LoVo (cell line): ENCODE measurements at regions not wholly inside any gene's neighbourhood (a gene's known extent, or its start where the extent isn't known, plus 50 kb on each side); places are given as distances from the start of the nearest gene placed in this dataset.
"Not testable (repeated sequence)": the region's sequence is repeated elsewhere in the genome, so short reads cannot be mapped to it uniquely, and the experiment has no call there.

Source experiments
- DNase-seq: peaks from one replicate; pipeline ENCODE4 v3.0.0-alpha.2; 2016; ENCODE audit warnings: low spot score

GRCh38 chr5:131005963-131006684 is 158.9 kb downstream of the HINT1 start:
- DNase-seq: no peak

GRCh38 chr5:131001507-131001906 is 163.5 kb downstream of the HINT1 start:
- DNase-seq: no peak

DNA sequence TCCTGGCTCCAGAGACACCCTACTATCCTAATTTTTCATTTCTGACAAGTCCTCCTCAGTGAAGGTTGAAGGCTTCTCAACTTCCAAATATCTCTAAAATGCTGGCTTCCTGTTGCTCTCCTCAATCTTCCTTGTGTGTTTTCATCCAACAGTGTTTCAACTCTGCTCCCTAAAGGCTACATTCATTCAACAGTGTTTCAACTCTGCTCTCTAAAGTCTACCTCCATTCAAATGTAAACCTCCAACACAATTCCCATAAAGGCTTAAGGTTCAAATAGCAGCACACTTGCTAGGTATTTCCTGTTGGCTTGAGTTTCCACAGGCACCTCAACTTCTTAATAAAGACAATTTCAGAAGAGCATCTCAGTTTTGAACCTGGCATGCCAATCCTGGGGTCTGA is 164.8 kb downstream of the HINT1 start:
- no peak for DNase-seq

- not testable (repeated sequence) for DNase-seq
Observed at GRCh38 chr5:130996720-130997119, 168.3 kb downstream of the HINT1 start.

- no peak for DNase-seq
Observed at GRCh38 chr5:130995851-130996250, 169.2 kb downstream of the HINT1 start.

- DNase-seq: no peak
Observed at GRCh38 chr5:130995254-130995515, 169.9 kb downstream of the HINT1 start.

DNA sequence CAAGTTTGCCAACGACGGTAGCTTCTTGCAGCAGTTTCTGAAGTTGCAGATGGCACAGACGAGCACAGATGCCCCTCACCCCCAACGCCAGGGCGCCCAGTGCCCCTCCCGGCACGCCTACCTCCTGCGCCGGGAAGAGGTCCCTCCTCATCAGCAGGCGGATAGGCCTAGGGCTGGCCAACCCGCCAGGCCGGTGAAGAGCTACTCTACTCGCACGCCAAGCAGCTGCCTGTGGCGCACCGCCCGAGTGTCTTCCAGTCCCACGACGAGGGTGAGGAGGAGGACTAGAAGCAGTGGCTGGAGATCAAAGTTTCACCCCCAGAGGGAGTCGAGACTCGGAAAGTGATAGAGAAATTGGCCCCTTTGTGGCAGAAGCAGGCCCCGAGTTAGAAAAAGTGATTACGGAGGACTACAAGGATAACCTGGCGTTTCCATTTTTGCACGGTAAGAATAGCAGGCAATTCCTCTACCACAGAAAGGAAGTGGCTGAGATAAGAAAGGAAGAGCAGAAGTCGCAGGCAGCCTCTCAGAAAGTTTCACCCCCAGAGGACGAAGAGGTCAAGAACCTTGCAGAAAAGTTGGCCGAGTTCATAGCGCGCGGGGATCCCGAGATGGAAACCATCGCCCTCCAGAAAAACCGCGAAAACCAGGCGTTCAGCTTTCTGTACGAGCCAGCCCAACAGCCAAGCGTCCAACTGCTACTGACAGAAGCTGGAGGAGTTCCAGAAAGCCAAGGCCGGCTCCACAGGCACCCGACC is 170.4 kb downstream of the HINT1 start:
- no peak for DNase-seq

GRCh38 chr5:130992621-130993020 is 172.4 kb downstream of the HINT1 start:
- no peak for DNase-seq

- DNase-seq: no peak
Observed at GRCh38 chr5:130992095-130992494, 173.0 kb downstream of the HINT1 start.

DNA sequence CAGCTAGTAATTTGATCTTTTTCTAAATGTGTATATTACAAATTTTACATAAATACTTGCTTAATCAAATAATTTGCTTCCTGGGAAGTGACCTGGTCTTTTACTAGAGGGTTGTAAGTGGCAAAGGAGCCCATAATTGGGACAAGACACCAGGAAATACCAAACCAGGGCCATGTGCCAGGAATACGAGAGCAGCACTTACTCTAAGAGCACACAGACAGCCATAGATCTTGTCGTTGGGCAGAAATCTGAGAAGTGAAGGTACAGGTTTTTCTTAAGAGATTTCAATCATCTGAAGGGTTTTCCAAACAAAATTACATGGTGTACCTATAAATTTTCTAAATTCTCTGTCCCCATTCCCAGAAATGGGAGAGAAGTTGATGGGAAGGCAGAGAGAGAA is 179.3 kb downstream of the HINT1 start:
- no peak for DNase-seq

GRCh38 chr5:130981663-130982062 is 183.4 kb downstream of the HINT1 start:
- no peak for DNase-seq

DNA sequence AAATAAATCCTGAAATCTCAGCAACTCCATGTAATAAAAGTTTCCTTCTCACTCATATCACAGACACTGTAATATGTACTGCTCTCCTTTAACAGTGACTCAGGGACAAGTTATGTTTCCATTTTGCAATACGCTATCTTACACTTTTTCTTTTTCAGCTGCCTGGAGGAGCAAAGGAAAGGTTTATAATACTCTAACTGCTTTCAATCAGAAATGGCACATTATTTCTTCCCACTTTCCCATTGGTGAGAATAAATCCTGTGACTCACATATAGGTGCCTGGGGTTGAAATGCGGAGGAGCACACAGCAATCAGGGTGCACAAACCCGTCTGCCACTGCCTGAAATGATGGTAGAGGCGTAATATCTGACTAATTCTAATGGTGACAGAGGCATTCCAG is 186.6 kb downstream of the HINT1 start:
- DNase-seq: no peak

DNA sequence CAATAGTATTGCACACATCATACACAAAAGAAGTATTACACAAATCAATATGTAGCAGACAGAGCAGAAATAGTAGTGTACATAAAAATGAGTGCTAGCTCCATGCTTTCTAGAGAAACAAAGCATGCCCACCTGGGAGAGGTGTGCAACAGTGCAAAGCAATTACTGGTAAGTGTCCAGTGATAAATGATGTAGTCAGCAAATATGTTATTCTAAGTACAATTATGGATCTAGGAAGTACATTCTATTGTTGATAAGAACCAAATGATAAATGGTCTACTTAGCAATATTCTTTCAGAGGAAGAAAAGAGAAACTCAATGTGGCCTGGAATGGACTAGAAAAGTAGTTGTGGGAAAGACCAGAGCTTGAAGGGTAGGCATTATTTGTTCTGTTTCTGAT is 188.6 kb downstream of the HINT1 start:
- DNase-seq: no peak

- DNase-seq: no peak
Observed at GRCh38 chr5:130975847-130976246, 189.2 kb downstream of the HINT1 start.

- DNase-seq: no peak
Observed at GRCh38 chr5:130975299-130975698, 189.8 kb downstream of the HINT1 start.

GRCh38 chr5:130974021-130974683 is 190.9 kb downstream of the HINT1 start:
- DNase-seq: no peak

- no peak for DNase-seq
Observed at GRCh38 chr5:130966990-130967525, 198.0 kb downstream of the HINT1 start.

DNA sequence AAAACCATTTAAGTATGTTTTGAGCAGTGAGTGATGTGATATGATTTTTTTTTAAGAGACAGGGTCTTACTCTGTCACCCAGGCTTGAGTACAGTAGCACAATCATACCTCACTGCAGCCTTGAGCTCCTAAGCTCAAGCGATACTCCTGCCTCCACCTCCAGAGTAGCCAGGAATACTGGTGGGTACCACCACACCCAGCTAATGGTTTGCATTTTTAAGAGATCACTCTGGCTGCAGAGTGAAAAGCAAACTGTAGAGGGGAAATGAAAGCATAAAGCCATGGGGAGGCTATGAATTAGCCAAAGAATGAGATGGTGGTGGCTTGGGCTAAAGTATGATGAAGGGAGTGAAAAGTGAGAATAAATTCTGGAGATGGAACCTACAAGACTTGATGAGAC is 199.1 kb downstream of the HINT1 start:
- no peak for DNase-seq

GRCh38 chr5:130965360-130965759 is 199.7 kb downstream of the HINT1 start:
- DNase-seq: no peak

DNA sequence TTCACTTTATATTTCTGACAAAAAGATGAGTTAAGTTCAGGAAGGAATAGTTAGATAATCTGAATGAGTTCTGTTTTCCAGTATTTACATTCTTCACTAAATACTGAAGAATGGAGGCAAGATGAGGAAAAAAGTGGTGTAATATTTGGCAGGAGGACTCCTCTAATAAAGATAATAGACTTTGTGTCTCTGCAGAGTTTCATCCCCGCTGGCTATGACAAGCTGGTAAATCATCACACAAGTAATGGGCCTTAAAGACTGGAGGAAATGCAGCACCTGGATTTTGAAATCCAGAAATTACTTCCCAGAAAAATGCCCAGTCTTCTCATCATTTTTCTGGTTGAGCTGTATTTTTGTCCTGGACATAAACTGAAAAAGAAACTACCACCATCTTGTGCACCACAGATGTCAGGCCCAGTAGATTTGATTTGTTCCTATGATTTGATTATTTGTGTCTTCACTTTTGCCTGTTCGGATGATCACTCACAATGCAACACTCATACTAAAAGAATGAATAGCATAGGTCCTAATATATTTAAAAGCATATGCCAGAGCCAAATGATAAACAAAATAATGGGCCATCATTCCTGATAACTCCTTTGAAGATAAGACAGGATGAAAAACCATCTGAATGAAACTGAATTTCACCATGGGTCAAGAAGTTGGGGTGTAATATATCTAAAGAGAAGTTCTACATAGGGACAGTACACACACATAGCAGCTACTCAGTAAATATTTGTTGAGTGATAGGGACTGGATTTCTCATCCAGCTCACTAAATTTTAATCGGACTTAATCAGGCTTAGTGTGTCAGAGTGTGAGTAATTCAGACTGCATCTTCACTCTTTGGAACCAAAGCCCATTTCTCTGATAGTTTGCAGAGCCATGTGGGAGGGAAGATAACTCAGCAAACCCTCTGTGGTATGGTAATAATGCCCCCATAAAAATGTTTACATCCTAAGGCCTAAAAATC is 200.5 kb downstream of the HINT1 start:
- no peak for DNase-seq

DNA sequence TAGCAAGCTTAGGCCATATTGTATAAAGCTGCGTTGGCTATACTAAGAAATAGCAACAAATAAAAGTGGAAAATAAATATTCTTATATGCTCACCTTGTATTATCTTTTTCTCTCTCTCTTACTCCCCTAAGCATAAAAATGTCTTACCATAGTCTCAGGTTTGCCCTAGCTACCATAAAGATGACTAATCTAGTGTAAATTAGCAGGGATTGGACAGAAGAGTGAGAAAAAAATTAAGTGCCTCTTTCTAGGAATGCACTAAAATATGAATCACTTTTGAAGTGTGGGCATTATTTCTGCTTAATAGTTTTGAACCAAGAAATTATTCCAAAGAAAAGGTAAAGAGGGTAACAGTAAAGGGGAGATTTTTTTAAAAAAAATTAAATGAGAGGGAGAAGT is 201.3 kb downstream of the HINT1 start:
- DNase-seq: no peak

GRCh38 chr5:130957151-130957550 is 207.9 kb downstream of the HINT1 start:
- DNase-seq: no peak
